CD14-positive monocyte (primary cell): ENCODE measurements at regions not wholly inside any gene's neighbourhood (a gene's known extent, or its start where the extent isn't known, plus 50 kb on each side); places are given as distances from the start of the nearest gene placed in this dataset.

Experiments used
- DNase-seq, 3 donors: peaks; one replicate each; pipeline ENCODE4 v3.0.0-alpha.2; 2011 to 2022
- H2AFZ ChIP-seq: 2 replicates; pipeline ENCODE4 v1.6.0; 2012; ENCODE audit warnings: mild to moderate bottlenecking, low read depth, low read length, inconsistent platforms; ENCODE audit not compliant: insufficient read depth, poor library complexity, severe bottlenecking
- H3K27ac ChIP-seq, 2 donors: 1 replicate in 1 of 2; 2 replicates in 1 of 2; pipeline ENCODE4 v1.5.1; 2012 to 2013; ENCODE audit warnings: low read length in 2 of 2, control low read depth in 1 of 2, inconsistent platforms in 1 of 2, low read depth in 1 of 2, mild to moderate bottlenecking in 1 of 2
- H3K27me3 ChIP-seq, 2 donors: one replicate each; pipeline versions ENCODE4 v1.6.0 to v1.6.1; 2011 to 2013; ENCODE audit warnings: low read length in 2 of 2; ENCODE audit not compliant: control insufficient read depth in 2 of 2, insufficient read depth in 2 of 2
- H3K36me3 ChIP-seq, 2 donors: replicated peaks in 1 of 2; 1 replicate in 1 of 2; 2 replicates in 1 of 2; pipeline versions ENCODE4 v1.5.1 to v1.6.1; 2012 to 2013; ENCODE audit warnings: low read length in 2 of 2, control low read depth in 1 of 2, inconsistent platforms in 1 of 2, mild to moderate bottlenecking in 1 of 2; ENCODE audit not compliant: insufficient read depth in 2 of 2, control insufficient read depth in 1 of 2
- H3K4me1 ChIP-seq, 2 donors: 1 replicate in 1 of 2; 2 replicates in 1 of 2; pipeline versions ENCODE4 v1.5.1 to v1.6.1; 2012 to 2013; ENCODE audit warnings: low read length in 2 of 2, control low read depth in 1 of 2, inconsistent platforms in 1 of 2, mild to moderate bottlenecking in 1 of 2, moderate library complexity in 1 of 2; ENCODE audit not compliant: insufficient read depth in 2 of 2, control insufficient read depth in 1 of 2
- H3K4me2 ChIP-seq: replicated peaks from 2 replicates; pipeline ENCODE3; 2012; ENCODE audit warnings: low read length, moderate library complexity, mild to moderate bottlenecking; ENCODE audit not compliant: poor library complexity, severe bottlenecking; ENCODE audit errors: extremely low read depth
- H3K4me3 ChIP-seq, 3 experiments: fragments of 200-600 bp in 1 of 3; sonication (generic) in 1 of 3; replicated peaks in 1 of 3; 1 replicate in 2 of 3; 2 replicates in 1 of 3; pipeline ENCODE4 v1.5.1; 2011 to 2013; ENCODE audit warnings: low read length in 3 of 3, mild to moderate bottlenecking in 3 of 3, control low read depth in 2 of 3, low read depth in 2 of 3, inconsistent platforms in 1 of 3, moderate library complexity in 1 of 3
- H3K79me2 ChIP-seq: 2 replicates; pipeline ENCODE4 v1.6.0; 2012; ENCODE audit warnings: mild to moderate bottlenecking, control low read depth, inconsistent platforms, low read length, moderate library complexity; ENCODE audit not compliant: insufficient read depth
- H3K9ac ChIP-seq: 2 replicates; pipeline ENCODE4 v1.6.0; 2017; ENCODE audit warnings: low read length, mild to moderate bottlenecking; ENCODE audit not compliant: insufficient read depth, poor library complexity, severe bottlenecking
- H3K9me3 ChIP-seq, 2 donors: replicated peaks in 1 of 2; 1 replicate in 1 of 2; 2 replicates in 1 of 2; pipeline versions ENCODE4 v1.5.1 to v1.6.1; 2012 to 2013; ENCODE audit warnings: low read length in 2 of 2, control low read depth in 1 of 2; ENCODE audit not compliant: control insufficient read depth in 1 of 2, insufficient read depth in 1 of 2
- H4K20me1 ChIP-seq: 2 replicates; pipeline ENCODE4 v1.6.0; 2012; ENCODE audit warnings: mild to moderate bottlenecking, low read length, control low read depth, moderate library complexity; ENCODE audit not compliant: insufficient read depth
- H3K27ac Mint-ChIP-seq, 7 donors: one replicate each; pipeline ENCODE4 v1.8.0; 2020; ENCODE audit warnings: mild to moderate bottlenecking in 7 of 7, mixed read lengths in 7 of 7, moderate library complexity in 6 of 7, inconsistent platforms in 2 of 7
- H3K27me3 Mint-ChIP-seq, 3 donors: one replicate each; pipeline ENCODE4 v1.8.0; 2021 to 2022; ENCODE audit warnings: low read depth in 3 of 3, mild to moderate bottlenecking in 3 of 3, mixed read lengths in 3 of 3, moderate library complexity in 3 of 3, inconsistent platforms in 1 of 3
- H3K36me3 Mint-ChIP-seq, 2 donors: one replicate each; pipeline ENCODE4 v1.8.0; 2020; ENCODE audit warnings: mixed read lengths in 2 of 2, inconsistent platforms in 1 of 2, mild to moderate bottlenecking in 1 of 2
- H3K4me1 Mint-ChIP-seq: one replicate; pipeline ENCODE4 v1.8.0; 2020; ENCODE audit warnings: mild to moderate bottlenecking, mixed read lengths
- H3K4me3 Mint-ChIP-seq, 2 donors: one replicate each; pipeline ENCODE4 v1.8.0; 2020; ENCODE audit warnings: mild to moderate bottlenecking in 2 of 2, mixed read lengths in 2 of 2, moderate library complexity in 1 of 2
- H3K9me3 Mint-ChIP-seq, 7 donors: one replicate each; pipeline ENCODE4 v1.8.0; 2020 to 2022; ENCODE audit warnings: mixed read lengths in 7 of 7, mild to moderate bottlenecking in 6 of 7, moderate library complexity in 6 of 7, inconsistent platforms in 2 of 7
- CTCF ChIP-seq: fragments of 200-600 bp; IDR thresholded peaks from one replicate; pipeline ENCODE4 v1.8.0; 2022; ENCODE audit warnings: antibody characterized with exemption, mild to moderate bottlenecking
- WGBS: methylation state at CpG from one replicate; pipeline ENCODE4 v1.1.5; 2013; ENCODE audit warnings: missing lambda C conversion rate; ENCODE audit not compliant: insufficient coverage; 5-methylcytosine and 5-hydroxymethylcytosine counted together
- intact Hi-C, 2 donors: fragments of 100-400 bp; cut with micrococcal nuclease; formaldehyde crosslinking; loops; one replicate each; pipeline versions ENCODE4 v1.15.0 to v1.15.1; 2023

- Histone ChIP-seq H3K9ac (no peak overlapping the region), H3K9me3 (no peaks in the 10 kb centered on the region), H3K36me3 (no peaks in the 10 kb centered on the region), H3K4me1 (peaks cover 6 to 10% of the 10 kb centered on the region in 2 donors), H3K79me2 (no peaks in the 10 kb centered on the region), H3K27me3 (peaks cover 0 to 6% of the 10 kb centered on the region in 2 donors), H2AFZ (no peak overlapping the region), H3K4me2 (no peak overlapping the region), H4K20me1 (no peaks in the 10 kb centered on the region), H3K4me3 (no peak overlapping the region), H3K27ac (no peak overlapping the region)
- TF ChIP-seq CTCF, result no peak
- H3K9me3 Mint-ChIP-seq, result peaks cover 0 to 3% (median 0%) of the 10 kb centered on the region in 7 donors
- WGBS, result 86% methylated on average over 12 of the region's 14 CpGs
- no peak overlapping the region for H3K4me3 Mint-ChIP-seq
- intact Hi-C loops, result loop anchor here in 1 of 2 donors (5.0 kb wide), 1 partner anchor 82 kb away; no protein-coding TSS in a partner anchor
- DNase-seq, result no peak
- H3K36me3 Mint-ChIP-seq, result no peaks in the 10 kb centered on the region
- peaks cover 22 to 30% (median 26%) of the 10 kb centered on the region in 3 donors for H3K27me3 Mint-ChIP-seq
- H3K27ac Mint-ChIP-seq, result no peak overlapping the region
- peaks cover 8% of the 10 kb centered on the region for H3K4me1 Mint-ChIP-seq
Measured at GRCh38 chr20:62589720-62590119, 52.6 kb upstream of the SLCO4A1 start.

- Histone ChIP-seq H3K4me1 (peaks cover 6 to 12% of the 10 kb centered on the region in 2 donors), H3K4me2 (no peak overlapping the region), H3K9me3 (no peaks in the 10 kb centered on the region), H3K79me2 (no peaks in the 10 kb centered on the region), H3K27me3 (peaks cover 0 to 6% of the 10 kb centered on the region in 2 donors), H3K9ac (no peak overlapping the region), H2AFZ (no peak overlapping the region), H3K4me3 (no peak overlapping the region), H3K27ac (no peak overlapping the region), H3K36me3 (no peaks in the 10 kb centered on the region), H4K20me1 (no peaks in the 10 kb centered on the region)
- peaks cover 11% of the 10 kb centered on the region for H3K4me1 Mint-ChIP-seq
- H3K9me3 Mint-ChIP-seq, result peaks cover under 1 to 5% (median 2%) of the 10 kb centered on the region in 7 donors
- no peak for TF ChIP-seq CTCF
- H3K27ac Mint-ChIP-seq, result no peak overlapping the region
- no peak for DNase-seq
- peaks cover 22 to 32% (median 29%) of the 10 kb centered on the region in 3 donors for H3K27me3 Mint-ChIP-seq
- H3K36me3 Mint-ChIP-seq, result no peaks in the 10 kb centered on the region
- no peak overlapping the region for H3K4me3 Mint-ChIP-seq
- intact Hi-C loops, result loop anchor here in 1 of 2 donors (5.0 kb wide), 1 partner anchor 83 kb away; no protein-coding TSS in a partner anchor
- 84% methylated on average over 19 of the region's 23 CpGs for WGBS
Measured at GRCh38 chr20:62590309-62591121, 51.8 kb upstream of the SLCO4A1 start.
